K562 (cell line): ENCODE measurements at regions not wholly inside any gene's neighbourhood (a gene's known extent, or its start where the extent isn't known, plus 50 kb on each side); places are given as distances from the start of the nearest gene placed in this dataset.

Experiments used
- CXXC5 ChIP-seq: fragments of 250-450 bp; sonication (Bioruptor Pico); IDR thresholded peaks from 2 replicates; pipeline ENCODE4 v1.8.0; 2022; ENCODE audit warnings: inconsistent platforms, mild to moderate bottlenecking, moderate library complexity
- EGR1 ChIP-seq: fragments of 450-650 bp; conservative IDR thresholded peaks from 2 replicates; pipeline ENCODE4 v1.6.1; 2017; ENCODE audit warnings: mild to moderate bottlenecking
- EZH2 ChIP-seq: IDR thresholded peaks from 2 replicates; pipeline ENCODE4 v1.6.1; 2012; ENCODE audit warnings: low read depth, mild to moderate bottlenecking, inconsistent platforms, low read length, borderline replicate concordance
- MCM7 ChIP-seq, 2 experiments: fragments of 450-650 bp; IDR thresholded peaks; 2 replicates each; pipeline ENCODE4 v1.6.1; 2016 to 2018
- MTA3 ChIP-seq: fragments of 450-650 bp; formaldehyde crosslinking; IDR thresholded peaks from 2 replicates; pipeline ENCODE4 v1.6.1; 2017; ENCODE audit warnings: mild to moderate bottlenecking, borderline replicate concordance
- POLR2AphosphoS5 ChIP-seq: IDR thresholded peaks from 2 replicates; pipeline ENCODE4 v1.6.1; 2011; ENCODE audit warnings: mild to moderate bottlenecking, low read depth, low read length, moderate library complexity; ENCODE audit not compliant: control insufficient read depth, insufficient read depth
- SMAD4 ChIP-seq: fragments of 250-450 bp; sonication (Bioruptor Pico); conservative IDR thresholded peaks from 2 replicates; pipeline ENCODE4 v1.8.0; 2021; ENCODE audit warnings: inconsistent platforms, mild to moderate bottlenecking, moderate library complexity
- TRIM24 ChIP-seq, 2 experiments: fragments of 450-650 bp; IDR thresholded peaks; 2 replicates each; pipeline ENCODE4 v1.6.1; 2016
- ZFP30 ChIP-seq: fragments of 250-450 bp; sonication (Bioruptor Pico); IDR thresholded peaks from 2 replicates; pipeline ENCODE4 v1.8.0; 2022; ENCODE audit warnings: moderate library complexity, mild to moderate bottlenecking, inconsistent platforms, borderline replicate concordance
- ZNF24 ChIP-seq: fragments of 450-650 bp; IDR thresholded peaks from 2 replicates; pipeline ENCODE4 v1.6.1; 2016
- TF ChIP-seq, protein P1 (sequence below), 3 experiments: IDR thresholded peaks in 2 of 3; conservative IDR thresholded peaks in 1 of 3; 2 replicates each; pipeline ENCODE4 v1.5.1; 2011 to 2012; ENCODE audit warnings: low read length in 3 of 3, mild to moderate bottlenecking in 3 of 3, control low read depth in 2 of 3, improper control_type of control experiment in 1 of 3, inconsistent platforms in 1 of 3, low read depth in 1 of 3, mixed read lengths in 1 of 3, moderate library complexity in 1 of 3; ENCODE audit not compliant: insufficient read depth in 2 of 3
- TF ChIP-seq, protein P2 (sequence below), 3 experiments: fragments of 200-800 bp in 1 of 3; sonication (Bioruptor generic) in 1 of 3; sonication (generic) in 1 of 3; formaldehyde crosslinking in 1 of 3; IDR thresholded peaks; 2 replicates each; pipeline versions ENCODE4 v1.6.1 to v1.8.0; 2016 to 2022; ENCODE audit warnings: mild to moderate bottlenecking in 2 of 3, missing compliant biosample characterization in 2 of 3, missing genetic modification characterization in 2 of 3, missing genetic modification reagents in 1 of 3
- TF ChIP-seq, protein P3 (sequence below): IDR thresholded peaks from 2 replicates; pipeline ENCODE4 v1.6.1; 2011; ENCODE audit not compliant: insufficient read length; ENCODE audit errors: extremely low read depth

DNA sequence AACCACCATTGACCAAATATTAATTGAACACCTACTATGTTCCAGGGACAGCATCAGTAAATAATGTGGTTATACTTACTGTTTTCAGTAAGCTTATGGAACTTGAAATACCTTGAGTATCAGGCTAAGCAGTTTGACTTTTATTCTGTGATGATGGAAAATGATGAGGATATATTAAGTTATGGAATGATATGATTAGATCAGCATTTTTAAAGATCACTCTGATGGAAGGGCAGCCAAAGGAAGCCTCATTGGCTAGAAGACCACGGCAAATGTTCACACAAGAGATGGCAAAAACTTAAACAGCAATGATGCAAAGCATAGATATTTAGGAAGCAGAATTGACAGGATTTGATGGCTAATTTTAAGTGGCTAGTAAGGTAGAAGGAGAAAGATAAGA is 266.9 kb upstream of the DPP10 start:
- no peak for TF ChIP-seq POLR2AphosphoS5
- no peak for TF ChIP-seq MCM7 (IDR thresholded peaks at IDR 0.05)
- TF ChIP-seq MTA3 = no peak
- no peak for TF ChIP-seq EGR1
- TF ChIP-seq, protein P1, sequence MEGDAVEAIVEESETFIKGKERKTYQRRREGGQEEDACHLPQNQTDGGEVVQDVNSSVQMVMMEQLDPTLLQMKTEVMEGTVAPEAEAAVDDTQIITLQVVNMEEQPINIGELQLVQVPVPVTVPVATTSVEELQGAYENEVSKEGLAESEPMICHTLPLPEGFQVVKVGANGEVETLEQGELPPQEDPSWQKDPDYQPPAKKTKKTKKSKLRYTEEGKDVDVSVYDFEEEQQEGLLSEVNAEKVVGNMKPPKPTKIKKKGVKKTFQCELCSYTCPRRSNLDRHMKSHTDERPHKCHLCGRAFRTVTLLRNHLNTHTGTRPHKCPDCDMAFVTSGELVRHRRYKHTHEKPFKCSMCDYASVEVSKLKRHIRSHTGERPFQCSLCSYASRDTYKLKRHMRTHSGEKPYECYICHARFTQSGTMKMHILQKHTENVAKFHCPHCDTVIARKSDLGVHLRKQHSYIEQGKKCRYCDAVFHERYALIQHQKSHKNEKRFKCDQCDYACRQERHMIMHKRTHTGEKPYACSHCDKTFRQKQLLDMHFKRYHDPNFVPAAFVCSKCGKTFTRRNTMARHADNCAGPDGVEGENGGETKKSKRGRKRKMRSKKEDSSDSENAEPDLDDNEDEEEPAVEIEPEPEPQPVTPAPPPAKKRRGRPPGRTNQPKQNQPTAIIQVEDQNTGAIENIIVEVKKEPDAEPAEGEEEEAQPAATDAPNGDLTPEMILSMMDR (IDR thresholded peaks at IDR 0.05 in 2 of 3, conservative IDR thresholded peaks at IDR 0.05 in 1 of 3; ENCODE audit: insufficient read depth in 2 of 3, low read depth in 1 of 3, low read length in 3 of 3) = no peak
- TF ChIP-seq, protein P2, sequence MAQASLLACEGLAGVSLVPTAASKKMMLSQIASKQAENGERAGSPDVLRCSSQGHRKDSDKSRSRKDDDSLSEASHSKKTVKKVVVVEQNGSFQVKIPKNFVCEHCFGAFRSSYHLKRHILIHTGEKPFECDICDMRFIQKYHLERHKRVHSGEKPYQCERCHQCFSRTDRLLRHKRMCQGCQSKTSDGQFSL (CRISPR knock-in tag; IDR thresholded peaks at IDR 0.05) = no peak
- TF ChIP-seq, protein P2 (tag; IDR thresholded peaks at IDR 0.05) = no peak
- TF ChIP-seq TRIM24 (IDR thresholded peaks at IDR 0.05) = no peak
- TF ChIP-seq ZFP30 (CRISPR knock-in tag) = no peak
- TF ChIP-seq SMAD4 (CRISPR knock-in tag) = no peak
- TF ChIP-seq ZNF24 = no peak
- TF ChIP-seq, protein P3, sequence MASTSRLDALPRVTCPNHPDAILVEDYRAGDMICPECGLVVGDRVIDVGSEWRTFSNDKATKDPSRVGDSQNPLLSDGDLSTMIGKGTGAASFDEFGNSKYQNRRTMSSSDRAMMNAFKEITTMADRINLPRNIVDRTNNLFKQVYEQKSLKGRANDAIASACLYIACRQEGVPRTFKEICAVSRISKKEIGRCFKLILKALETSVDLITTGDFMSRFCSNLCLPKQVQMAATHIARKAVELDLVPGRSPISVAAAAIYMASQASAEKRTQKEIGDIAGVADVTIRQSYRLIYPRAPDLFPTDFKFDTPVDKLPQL = no peak
- TF ChIP-seq EZH2 = no peak
- no peak for TF ChIP-seq CXXC5 (CRISPR knock-in tag)
